Keratinocyte (primary cell): ENCODE measurements at regions not wholly inside any gene's neighbourhood (a gene's known extent, or its start where the extent isn't known, plus 50 kb on each side); places are given as distances from the start of the nearest gene placed in this dataset.

Source experiments
- DNase-seq: peaks from one replicate; pipeline ENCODE4 v3.0.0-alpha.2; 2011; ENCODE audit warnings: low read depth, missing footprints, low spot score
- FAIRE-seq: peaks from 2 replicates; lab custom pipeline; 2011; peaks lifted over from hg19 to GRCh38; lab: Jason Lieb, UNC
- H2AFZ ChIP-seq: 2 replicates; pipeline ENCODE4 v1.6.0; 2012; ENCODE audit warnings: low read length, control low read depth, inconsistent platforms; ENCODE audit not compliant: control insufficient read depth
- H3K27ac ChIP-seq: 2 replicates; pipeline ENCODE4 v1.5.1; 2011; ENCODE audit warnings: low read length; ENCODE audit not compliant: control insufficient read depth, insufficient read depth
- H3K27me3 ChIP-seq: 3 replicates; pipeline ENCODE4 v1.6.0; 2011; ENCODE audit warnings: low read length; ENCODE audit not compliant: control insufficient read depth, insufficient read depth; ENCODE audit errors: extremely low read depth
- H3K36me3 ChIP-seq, 2 experiments: 2 replicates in 1 of 2; 3 replicates in 1 of 2; pipeline ENCODE4 v1.5.1; 2011; ENCODE audit warnings: low read length in 2 of 2, mild to moderate bottlenecking in 1 of 2; ENCODE audit not compliant: control insufficient read depth in 2 of 2, insufficient read depth in 2 of 2; ENCODE audit errors: extremely low read depth in 1 of 2
- H3K4me1 ChIP-seq: 3 replicates; pipeline ENCODE4 v1.5.1; 2011; ENCODE audit warnings: low read length; ENCODE audit not compliant: control insufficient read depth, insufficient read depth; ENCODE audit errors: extremely low read depth
- H3K4me2 ChIP-seq: 3 replicates; pipeline ENCODE4 v1.6.0; 2011; ENCODE audit warnings: low read depth, low read length; ENCODE audit not compliant: control insufficient read depth, insufficient read depth; ENCODE audit errors: extremely low read depth
- H3K4me3 ChIP-seq, 3 experiments: fragments of 200-600 bp in 1 of 3; sonication (generic) in 1 of 3; 2 replicates in 2 of 3; 3 replicates in 1 of 3; pipeline ENCODE4 v1.5.1; 2011 to 2016; ENCODE audit warnings: low read length in 3 of 3, mild to moderate bottlenecking in 3 of 3, control low read depth in 2 of 3, inconsistent platforms in 1 of 3, low read depth in 1 of 3, mixed read lengths in 1 of 3, mixed run types in 1 of 3, moderate library complexity in 1 of 3; ENCODE audit not compliant: control insufficient read depth in 2 of 3, insufficient read depth in 2 of 3; ENCODE audit errors: extremely low read depth in 1 of 3
- H3K79me2 ChIP-seq: 2 replicates; pipeline ENCODE4 v1.6.0; 2012; ENCODE audit warnings: low read length; ENCODE audit not compliant: control insufficient read depth, insufficient read depth
- H3K9ac ChIP-seq: 3 replicates; pipeline ENCODE4 v1.6.0; 2011; ENCODE audit warnings: low read length; ENCODE audit not compliant: control insufficient read depth, insufficient read depth; ENCODE audit errors: extremely low read depth
- H3K9me1 ChIP-seq: 3 replicates; pipeline ENCODE4 v1.6.0; 2011; ENCODE audit warnings: low read length; ENCODE audit not compliant: control insufficient read depth, insufficient read depth; ENCODE audit errors: extremely low read depth
- H3K9me3 ChIP-seq: 2 replicates; pipeline ENCODE4 v1.5.1; 2012; ENCODE audit warnings: low read depth, low read length; ENCODE audit not compliant: control insufficient read depth
- H4K20me1 ChIP-seq: 3 replicates; pipeline ENCODE4 v1.6.0; 2011; ENCODE audit warnings: low read length; ENCODE audit not compliant: control insufficient read depth, insufficient read depth; ENCODE audit errors: extremely low read depth
- EZH2 ChIP-seq: IDR thresholded peaks from one replicate; pipeline ENCODE4 v1.6.1; 2012; ENCODE audit warnings: inconsistent platforms, mild to moderate bottlenecking, low read length, moderate library complexity
- dilution Hi-C: fragments of 300-500 bp; cut with MboI; formaldehyde crosslinking; loops from one replicate; pipeline ENCODE4 v1.7.0; 2020; ENCODE audit warnings: low sequenced_read_pairs; ENCODE audit not compliant: extremely low pct_ligation_motif_present
- TF ChIP-seq, protein P1 (sequence below), 3 experiments: IDR thresholded peaks in 1 of 3; conservative IDR thresholded peaks in 1 of 3; optimal IDR thresholded peaks in 1 of 3; 2 replicates in 2 of 3; 3 replicates in 1 of 3; pipeline versions ENCODE3 to v1.5.1; 2011; ENCODE audit warnings: low read length in 3 of 3, mild to moderate bottlenecking in 3 of 3, moderate library complexity in 2 of 3, control low read depth in 1 of 3, inconsistent platforms in 1 of 3; ENCODE audit not compliant: insufficient read depth in 2 of 3; ENCODE audit errors: extremely low read depth in 1 of 3

DNA sequence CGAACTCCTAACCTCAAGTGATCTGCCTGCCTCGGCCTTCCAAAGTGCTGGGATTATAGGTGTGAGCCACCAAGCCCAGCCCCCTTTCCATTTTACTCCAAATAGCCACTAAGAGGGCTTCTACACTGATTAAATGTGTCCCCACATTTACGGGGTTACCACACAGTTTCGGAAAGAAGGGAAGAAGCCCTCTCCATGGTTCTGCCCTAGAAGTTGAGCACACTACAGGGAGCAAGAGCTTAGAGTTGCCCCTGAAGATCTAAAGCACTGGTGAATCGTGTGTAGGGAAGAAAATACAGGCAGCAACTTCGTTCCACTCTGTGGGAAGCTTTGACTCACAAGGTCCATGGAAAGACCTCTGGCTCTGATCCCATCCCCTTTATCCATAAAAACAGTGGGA is 133.0 kb upstream of the PRKCQ start:
- no peak overlapping the region for H3K4me3 ChIP-seq
- no peak overlapping the region for H2AFZ ChIP-seq
- H4K20me1 ChIP-seq: no peaks in the 10 kb centered on the region
- no peaks in the 10 kb centered on the region for H3K9me1 ChIP-seq
- FAIRE-seq (no peak), DNase-seq (no peak)
- no peak overlapping the region for H3K27ac ChIP-seq
- H3K9ac ChIP-seq: no peak overlapping the region
- no peak for TF ChIP-seq EZH2
- TF ChIP-seq, protein P1, sequence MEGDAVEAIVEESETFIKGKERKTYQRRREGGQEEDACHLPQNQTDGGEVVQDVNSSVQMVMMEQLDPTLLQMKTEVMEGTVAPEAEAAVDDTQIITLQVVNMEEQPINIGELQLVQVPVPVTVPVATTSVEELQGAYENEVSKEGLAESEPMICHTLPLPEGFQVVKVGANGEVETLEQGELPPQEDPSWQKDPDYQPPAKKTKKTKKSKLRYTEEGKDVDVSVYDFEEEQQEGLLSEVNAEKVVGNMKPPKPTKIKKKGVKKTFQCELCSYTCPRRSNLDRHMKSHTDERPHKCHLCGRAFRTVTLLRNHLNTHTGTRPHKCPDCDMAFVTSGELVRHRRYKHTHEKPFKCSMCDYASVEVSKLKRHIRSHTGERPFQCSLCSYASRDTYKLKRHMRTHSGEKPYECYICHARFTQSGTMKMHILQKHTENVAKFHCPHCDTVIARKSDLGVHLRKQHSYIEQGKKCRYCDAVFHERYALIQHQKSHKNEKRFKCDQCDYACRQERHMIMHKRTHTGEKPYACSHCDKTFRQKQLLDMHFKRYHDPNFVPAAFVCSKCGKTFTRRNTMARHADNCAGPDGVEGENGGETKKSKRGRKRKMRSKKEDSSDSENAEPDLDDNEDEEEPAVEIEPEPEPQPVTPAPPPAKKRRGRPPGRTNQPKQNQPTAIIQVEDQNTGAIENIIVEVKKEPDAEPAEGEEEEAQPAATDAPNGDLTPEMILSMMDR (optimal IDR thresholded peaks at IDR 0.05 in 1 of 3, IDR thresholded peaks at IDR 0.05 in 1 of 3, conservative IDR thresholded peaks at IDR 0.05 in 1 of 3; ENCODE audit: extremely low read depth in 1 of 3, insufficient read depth in 2 of 3, low read length in 3 of 3): no peak
- H3K36me3 ChIP-seq: no peaks in the 10 kb centered on the region
- no peaks in the 10 kb centered on the region for H3K79me2 ChIP-seq
- no peaks in the 10 kb centered on the region for H3K27me3 ChIP-seq
- H3K4me2 ChIP-seq: no peak overlapping the region
- H3K4me1 ChIP-seq: no peaks in the 10 kb centered on the region
- dilution Hi-C loops: no loop called here
- H3K9me3 ChIP-seq: no peaks in the 10 kb centered on the region

GRCh38 chr10:6711881-6712280 is 131.8 kb upstream of the PRKCQ start:
- DNase-seq (no peak), FAIRE-seq (no peak)
- Histone ChIP-seq H4K20me1 (no peaks in the 10 kb centered on the region), H3K9me1 (no peaks in the 10 kb centered on the region), H3K9ac (no peak overlapping the region), H3K4me1 (no peaks in the 10 kb centered on the region), H2AFZ (no peak overlapping the region), H3K27me3 (no peaks in the 10 kb centered on the region), H3K27ac (no peak overlapping the region), H3K36me3 (no peaks in the 10 kb centered on the region), H3K9me3 (no peaks in the 10 kb centered on the region), H3K4me2 (no peak overlapping the region), H3K79me2 (no peaks in the 10 kb centered on the region), H3K4me3 (no peak overlapping the region)
- TF ChIP-seq EZH2: no peak
- TF ChIP-seq, protein P1 (optimal IDR thresholded peaks at IDR 0.05 in 1 of 3, IDR thresholded peaks at IDR 0.05 in 1 of 3, conservative IDR thresholded peaks at IDR 0.05 in 1 of 3; ENCODE audit: extremely low read depth in 1 of 3, insufficient read depth in 2 of 3, low read length in 3 of 3): no peak
- dilution Hi-C loops: no loop called here
